Osteoblast (primary cell): ENCODE measurements at regions not wholly inside any gene's neighbourhood (a gene's known extent, or its start where the extent isn't known, plus 50 kb on each side); places are given as distances from the start of the nearest gene placed in this dataset.

ENCODE experiments used
- DNase-seq: peaks from one replicate; pipeline ENCODE4 v3.0.0; 2011; ENCODE audit warnings: low spot score, mixed read lengths; ENCODE audit not compliant: insufficient read length; ENCODE audit errors: missing footprints
- H2AFZ ChIP-seq: 2 replicates; pipeline ENCODE4 v1.6.0; 2011; ENCODE audit warnings: mild to moderate bottlenecking, low read length
- H3K27ac ChIP-seq: 2 replicates; pipeline ENCODE4 v1.5.1; 2011; ENCODE audit warnings: mild to moderate bottlenecking, low read depth, low read length, moderate library complexity
- H3K27me3 ChIP-seq: 2 replicates; pipeline ENCODE4 v1.6.0; 2012; ENCODE audit warnings: mild to moderate bottlenecking, control low read depth, inconsistent platforms, low read length, moderate library complexity; ENCODE audit not compliant: insufficient read depth
- H3K36me3 ChIP-seq: 2 replicates; pipeline ENCODE4 v1.5.1; 2011; ENCODE audit warnings: mild to moderate bottlenecking, low read length, control low read depth, moderate library complexity; ENCODE audit not compliant: insufficient read depth
- H3K4me1 ChIP-seq: 2 replicates; pipeline ENCODE4 v1.5.1; 2011; ENCODE audit warnings: mild to moderate bottlenecking, low read length, control low read depth, moderate library complexity; ENCODE audit not compliant: insufficient read depth
- H3K4me2 ChIP-seq: 2 replicates; pipeline ENCODE4 v1.6.0; 2011; ENCODE audit warnings: mild to moderate bottlenecking, low read length; ENCODE audit not compliant: insufficient read depth
- H3K4me3 ChIP-seq: fragments of 200-600 bp; sonication (generic); 3 replicates; pipeline ENCODE4 v1.5.1; 2012; ENCODE audit warnings: mild to moderate bottlenecking, low read length, inconsistent platforms; ENCODE audit not compliant: insufficient read depth
- H3K79me2 ChIP-seq: 2 replicates; pipeline ENCODE4 v1.6.0; 2012; ENCODE audit warnings: mild to moderate bottlenecking, low read length, control low read depth, inconsistent platforms; ENCODE audit not compliant: insufficient read depth
- H3K9me3 ChIP-seq: 2 replicates; pipeline ENCODE4 v1.5.1; 2011; ENCODE audit warnings: low read depth, low read length, control low read depth
- H4K20me1 ChIP-seq: 2 replicates; pipeline ENCODE4 v1.6.0; 2012; ENCODE audit warnings: mild to moderate bottlenecking, low read length, control low read depth; ENCODE audit not compliant: insufficient read depth
- TF ChIP-seq, protein P1 (sequence below): IDR thresholded peaks from 2 replicates; pipeline ENCODE4 v1.5.1; 2011; ENCODE audit warnings: mild to moderate bottlenecking, low read depth, low read length, moderate library complexity; ENCODE audit errors: extremely low read depth

DNA sequence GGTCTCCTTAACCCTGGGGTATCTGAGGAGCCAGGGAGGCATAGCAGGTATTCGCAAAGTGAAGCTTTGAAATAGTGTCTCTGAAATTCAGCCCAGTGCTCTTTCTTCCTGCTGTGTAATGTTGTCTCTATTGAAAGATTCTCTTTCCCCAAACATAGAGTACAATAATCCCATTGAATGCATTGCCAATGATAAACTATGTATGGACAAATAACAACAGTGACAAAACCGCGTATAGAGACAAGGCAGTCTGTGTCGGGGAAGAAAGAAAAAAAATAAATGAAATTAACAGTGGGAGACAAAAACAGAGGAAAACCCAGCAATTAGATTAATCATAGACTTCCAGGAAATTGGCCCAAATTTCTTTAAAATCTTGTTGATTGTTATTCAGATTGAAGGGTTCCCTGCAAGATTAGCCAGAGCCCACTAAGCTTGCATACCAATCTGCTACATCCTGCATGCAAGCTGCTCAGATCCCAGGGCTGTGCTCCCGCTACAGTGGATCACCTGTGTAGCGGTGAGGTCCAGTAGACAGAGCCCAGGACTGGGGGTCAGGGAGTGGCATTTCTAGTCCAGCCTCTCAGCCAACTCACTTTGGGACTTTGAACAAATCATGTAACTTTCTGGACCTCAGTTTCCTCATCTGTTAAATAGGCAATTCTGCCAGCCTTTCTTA is 492.8 kb downstream of the INSC start:
- H3K27me3 ChIP-seq = peaks cover 2% of the 10 kb centered on the region
- no peaks in the 10 kb centered on the region for H3K4me1 ChIP-seq
- H2AFZ ChIP-seq = no peak overlapping the region
- H3K27ac ChIP-seq = no peak overlapping the region
- H4K20me1 ChIP-seq = no peaks in the 10 kb centered on the region
- no peak overlapping the region for H3K4me2 ChIP-seq
- no peaks in the 10 kb centered on the region for H3K79me2 ChIP-seq
- H3K4me3 ChIP-seq = no peak overlapping the region
- TF ChIP-seq, protein P1, sequence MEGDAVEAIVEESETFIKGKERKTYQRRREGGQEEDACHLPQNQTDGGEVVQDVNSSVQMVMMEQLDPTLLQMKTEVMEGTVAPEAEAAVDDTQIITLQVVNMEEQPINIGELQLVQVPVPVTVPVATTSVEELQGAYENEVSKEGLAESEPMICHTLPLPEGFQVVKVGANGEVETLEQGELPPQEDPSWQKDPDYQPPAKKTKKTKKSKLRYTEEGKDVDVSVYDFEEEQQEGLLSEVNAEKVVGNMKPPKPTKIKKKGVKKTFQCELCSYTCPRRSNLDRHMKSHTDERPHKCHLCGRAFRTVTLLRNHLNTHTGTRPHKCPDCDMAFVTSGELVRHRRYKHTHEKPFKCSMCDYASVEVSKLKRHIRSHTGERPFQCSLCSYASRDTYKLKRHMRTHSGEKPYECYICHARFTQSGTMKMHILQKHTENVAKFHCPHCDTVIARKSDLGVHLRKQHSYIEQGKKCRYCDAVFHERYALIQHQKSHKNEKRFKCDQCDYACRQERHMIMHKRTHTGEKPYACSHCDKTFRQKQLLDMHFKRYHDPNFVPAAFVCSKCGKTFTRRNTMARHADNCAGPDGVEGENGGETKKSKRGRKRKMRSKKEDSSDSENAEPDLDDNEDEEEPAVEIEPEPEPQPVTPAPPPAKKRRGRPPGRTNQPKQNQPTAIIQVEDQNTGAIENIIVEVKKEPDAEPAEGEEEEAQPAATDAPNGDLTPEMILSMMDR = no peak
- no peak for DNase-seq
- no peaks in the 10 kb centered on the region for H3K36me3 ChIP-seq
- no peaks in the 10 kb centered on the region for H3K9me3 ChIP-seq

DNA sequence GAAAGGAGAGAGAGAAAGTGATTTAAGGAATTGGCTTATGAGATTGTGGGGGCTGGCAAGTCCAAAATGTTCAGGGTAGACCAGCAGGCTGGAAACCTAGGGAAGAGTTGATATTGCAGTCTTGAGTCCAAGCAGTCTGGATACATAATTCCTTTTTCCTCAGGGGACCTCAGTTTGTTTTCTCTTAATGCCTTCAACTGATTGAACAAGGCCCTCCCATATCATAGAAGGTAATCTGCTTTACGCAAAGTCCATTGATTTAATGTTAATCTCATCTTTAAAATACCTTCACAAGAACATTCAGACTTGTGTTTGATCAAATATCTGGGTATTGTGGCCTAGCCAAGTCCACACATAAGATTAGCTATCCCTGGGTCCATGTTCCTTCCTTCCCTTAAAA is 494.7 kb downstream of the INSC start:
- no peaks in the 10 kb centered on the region for H3K79me2 ChIP-seq
- H3K9me3 ChIP-seq = no peaks in the 10 kb centered on the region
- H4K20me1 ChIP-seq = no peaks in the 10 kb centered on the region
- TF ChIP-seq, protein P1 = no peak
- peaks cover 2% of the 10 kb centered on the region for H3K27me3 ChIP-seq
- no peaks in the 10 kb centered on the region for H3K4me1 ChIP-seq
- no peak for DNase-seq
- no peaks in the 10 kb centered on the region for H3K36me3 ChIP-seq
- H3K4me2 ChIP-seq = no peak overlapping the region
- H3K27ac ChIP-seq = no peak overlapping the region
- no peak overlapping the region for H3K4me3 ChIP-seq
- H2AFZ ChIP-seq = no peak overlapping the region

- Histone ChIP-seq H3K4me1 (no peaks in the 10 kb centered on the region), H4K20me1 (no peaks in the 10 kb centered on the region), H3K79me2 (no peaks in the 10 kb centered on the region), H3K36me3 (no peaks in the 10 kb centered on the region), H3K4me3 (no peak overlapping the region), H3K4me2 (no peak overlapping the region), H3K27ac (no peak overlapping the region), H3K9me3 (no peaks in the 10 kb centered on the region), H2AFZ (no peak overlapping the region), H3K27me3 (peaks cover 2% of the 10 kb centered on the region)
- TF ChIP-seq, protein P1 = no peak
- no peak for DNase-seq
Measured at GRCh38 chr11:15610881-15611280, 496.2 kb downstream of the INSC start.

GRCh38 chr11:15613251-15613650 is 498.5 kb downstream of the INSC start:
- no peaks in the 10 kb centered on the region for H3K9me3 ChIP-seq
- H2AFZ ChIP-seq = no peak overlapping the region
- H3K27me3 ChIP-seq = peaks cover 2% of the 10 kb centered on the region
- DNase-seq = no peak
- no peak overlapping the region for H3K27ac ChIP-seq
- H4K20me1 ChIP-seq = no peaks in the 10 kb centered on the region
- no peak overlapping the region for H3K4me3 ChIP-seq
- no peaks in the 10 kb centered on the region for H3K4me1 ChIP-seq
- TF ChIP-seq, protein P1 = no peak
- H3K36me3 ChIP-seq = no peaks in the 10 kb centered on the region
- no peaks in the 10 kb centered on the region for H3K79me2 ChIP-seq
- H3K4me2 ChIP-seq = no peak overlapping the region
